Liver (tissue), 8 donors: ENCODE measurements at regions not wholly inside any gene's neighbourhood (a gene's known extent, or its start where the extent isn't known, plus 50 kb on each side); places are given as distances from the start of the nearest gene placed in this dataset.

ENCODE experiments used
- DNase-seq: peaks from one replicate; pipeline ENCODE4 v3.0.0-alpha.2; 2017; ENCODE audit warnings: low spot score
- H3K27ac ChIP-seq, 2 donors: one replicate each; pipeline ENCODE4 v1.7.0; 2013; ENCODE audit warnings: inconsistent platforms in 2 of 2, low read length in 2 of 2, control low read depth in 1 of 2, low read depth in 1 of 2, mild to moderate bottlenecking in 1 of 2
- H3K27me3 ChIP-seq, 4 donors: one replicate each; pipeline versions ENCODE4 v1.6.1 to v1.7.0; 2013; ENCODE audit warnings: low read length in 3 of 4, inconsistent platforms in 1 of 4, mild to moderate bottlenecking in 1 of 4, moderate library complexity in 1 of 4; ENCODE audit not compliant: control insufficient read depth in 4 of 4, insufficient read depth in 4 of 4
- H3K36me3 ChIP-seq, 4 donors: one replicate each; pipeline versions ENCODE4 v1.6.1 to v1.7.0; 2013; ENCODE audit warnings: low read length in 3 of 4, mild to moderate bottlenecking in 3 of 4, low read depth in 1 of 4, moderate library complexity in 1 of 4; ENCODE audit not compliant: control insufficient read depth in 4 of 4, insufficient read depth in 3 of 4
- H3K4me1 ChIP-seq, 4 donors: one replicate each; pipeline versions ENCODE4 v1.6.1 to v1.7.0; 2013; ENCODE audit warnings: low read length in 3 of 4, mild to moderate bottlenecking in 3 of 4, moderate library complexity in 1 of 4; ENCODE audit not compliant: control insufficient read depth in 4 of 4, insufficient read depth in 4 of 4
- H3K4me3 ChIP-seq, 3 donors: one replicate each; pipeline versions ENCODE4 v1.6.1 to v1.7.0; 2013; ENCODE audit warnings: low read length in 3 of 3, control low read depth in 1 of 3, low read depth in 1 of 3, mild to moderate bottlenecking in 1 of 3
- H3K9ac ChIP-seq, 2 donors: one replicate each; pipeline ENCODE4 v1.7.0; 2013; ENCODE audit warnings: low read length in 2 of 2, mild to moderate bottlenecking in 2 of 2, moderate library complexity in 2 of 2, control low read depth in 1 of 2, low read depth in 1 of 2
- H3K9me3 ChIP-seq, 4 donors: one replicate each; pipeline versions ENCODE4 v1.6.1 to v1.7.0; 2013; ENCODE audit warnings: low read length in 3 of 4; ENCODE audit not compliant: control insufficient read depth in 4 of 4
- EGR1 ChIP-seq, 2 donors: IDR thresholded peaks; 2 replicates each; pipeline ENCODE4 v1.6.1; 2016 to 2018; ENCODE audit warnings: antibody characterized with exemption in 2 of 2, low read depth in 2 of 2
- FOXA1 ChIP-seq: IDR thresholded peaks from 2 replicates; pipeline ENCODE4 v1.6.1; 2016; ENCODE audit warnings: antibody characterized with exemption
- FOXA2 ChIP-seq: IDR thresholded peaks from 2 replicates; pipeline ENCODE4 v1.6.1; 2016; ENCODE audit warnings: antibody characterized with exemption
- GABPA ChIP-seq, 2 donors: IDR thresholded peaks in 1 of 2; conservative IDR thresholded peaks in 1 of 2; 2 replicates each; pipeline ENCODE4 v1.6.1; 2016; ENCODE audit warnings: antibody characterized with exemption in 2 of 2, mild to moderate bottlenecking in 1 of 2, moderate library complexity in 1 of 2
- HNF4A ChIP-seq, 2 donors: conservative IDR thresholded peaks; 2 replicates each; pipeline ENCODE4 v1.6.1; 2016; ENCODE audit warnings: antibody characterized with exemption in 2 of 2, mild to moderate bottlenecking in 2 of 2
- HNF4G ChIP-seq: IDR thresholded peaks from 2 replicates; pipeline ENCODE4 v1.6.1; 2016; ENCODE audit warnings: antibody characterized with exemption
- RAD21 ChIP-seq, 2 donors: IDR thresholded peaks; 2 replicates each; pipeline ENCODE4 v1.6.1; 2016; ENCODE audit warnings: antibody characterized with exemption in 2 of 2, mild to moderate bottlenecking in 2 of 2
- RXRA ChIP-seq, 2 donors: IDR thresholded peaks; 2 replicates each; pipeline ENCODE4 v1.6.1; 2017 to 2018; ENCODE audit warnings: antibody characterized with exemption in 2 of 2, mild to moderate bottlenecking in 1 of 2
- SP1 ChIP-seq: IDR thresholded peaks from 2 replicates; pipeline ENCODE4 v1.6.1; 2018; ENCODE audit warnings: antibody characterized with exemption, mild to moderate bottlenecking
- TAF1 ChIP-seq: conservative IDR thresholded peaks from 2 replicates; pipeline ENCODE4 v1.6.1; 2016; ENCODE audit warnings: antibody characterized with exemption, mild to moderate bottlenecking
- WGBS: extraction: QIAGEN DNeasy Blood & Tissue Kit; methylation state at CpG from one replicate; pipeline ENCODE4 v1.1.7; 2013; 5-methylcytosine and 5-hydroxymethylcytosine counted together
- TF ChIP-seq, protein P1 (sequence below): fragments of 150-350 bp; IDR thresholded peaks from 2 replicates; pipeline ENCODE4 v1.5.1; 2017; ENCODE audit warnings: improper control_type of control experiment, low read depth, low read length; ENCODE audit not compliant: missing input control
- TF ChIP-seq, protein P2 (sequence below): IDR thresholded peaks from 2 replicates; pipeline ENCODE4 v1.6.1; 2016; ENCODE audit warnings: antibody characterized with exemption
- TF ChIP-seq, protein P3 (sequence below): IDR thresholded peaks from 2 replicates; pipeline ENCODE4 v1.6.1; 2016; ENCODE audit warnings: antibody characterized with exemption, mild to moderate bottlenecking
- TF ChIP-seq, protein P4 (sequence below): IDR thresholded peaks from 2 replicates; pipeline ENCODE4 v1.6.1; 2016; ENCODE audit warnings: antibody characterized with exemption
- TF ChIP-seq, protein P5 (sequence below): IDR thresholded peaks from 2 replicates; pipeline ENCODE4 v1.6.1; 2016; ENCODE audit warnings: antibody characterized with exemption
- donor health status: healthy.
- donor health status: healthy.
- donor health status: healthy.
- donor health status: healthy.
- donor health status: healthy.

DNA sequence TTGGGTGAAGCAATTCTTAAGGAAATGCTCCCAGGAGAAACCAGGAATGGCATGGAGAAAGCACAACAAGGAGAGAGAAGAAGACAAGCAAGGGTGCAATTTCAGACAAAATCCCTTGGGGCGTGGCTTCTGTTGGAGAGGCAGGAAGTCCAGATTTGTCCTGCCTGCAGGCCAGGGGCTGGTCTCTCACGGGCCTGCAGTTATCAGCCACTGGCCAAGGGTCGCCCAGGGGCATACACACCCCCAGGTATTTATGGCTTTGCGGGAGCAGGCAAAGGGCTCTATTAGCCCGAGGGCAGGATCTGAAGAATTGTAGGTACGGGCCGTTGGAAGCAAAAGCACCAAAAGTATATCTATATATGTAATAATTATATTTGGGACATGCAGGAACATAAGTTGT is 87.7 kb downstream of the IYD start:
- Histone ChIP-seq H3K4me3 (no peak overlapping the region), H3K27ac (no peak overlapping the region), H3K9me3 (no peaks in the 10 kb centered on the region), H3K36me3 (no peaks in the 10 kb centered on the region), H3K27me3 (no peaks in the 10 kb centered on the region), H3K9ac (no peak overlapping the region), H3K4me1 (peaks cover 0 to 10% (median 4%) of the 10 kb centered on the region in 4 donors)
- 74% methylated on average over 7 of the region's 7 CpGs for WGBS
- DNase-seq = no peak
- TF ChIP-seq TAF1 = no peak
- TF ChIP-seq RAD21 (IDR thresholded peaks at IDR 0.05) = no peak
- TF ChIP-seq, protein P1, sequence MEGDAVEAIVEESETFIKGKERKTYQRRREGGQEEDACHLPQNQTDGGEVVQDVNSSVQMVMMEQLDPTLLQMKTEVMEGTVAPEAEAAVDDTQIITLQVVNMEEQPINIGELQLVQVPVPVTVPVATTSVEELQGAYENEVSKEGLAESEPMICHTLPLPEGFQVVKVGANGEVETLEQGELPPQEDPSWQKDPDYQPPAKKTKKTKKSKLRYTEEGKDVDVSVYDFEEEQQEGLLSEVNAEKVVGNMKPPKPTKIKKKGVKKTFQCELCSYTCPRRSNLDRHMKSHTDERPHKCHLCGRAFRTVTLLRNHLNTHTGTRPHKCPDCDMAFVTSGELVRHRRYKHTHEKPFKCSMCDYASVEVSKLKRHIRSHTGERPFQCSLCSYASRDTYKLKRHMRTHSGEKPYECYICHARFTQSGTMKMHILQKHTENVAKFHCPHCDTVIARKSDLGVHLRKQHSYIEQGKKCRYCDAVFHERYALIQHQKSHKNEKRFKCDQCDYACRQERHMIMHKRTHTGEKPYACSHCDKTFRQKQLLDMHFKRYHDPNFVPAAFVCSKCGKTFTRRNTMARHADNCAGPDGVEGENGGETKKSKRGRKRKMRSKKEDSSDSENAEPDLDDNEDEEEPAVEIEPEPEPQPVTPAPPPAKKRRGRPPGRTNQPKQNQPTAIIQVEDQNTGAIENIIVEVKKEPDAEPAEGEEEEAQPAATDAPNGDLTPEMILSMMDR = no peak
- TF ChIP-seq, protein P2, sequence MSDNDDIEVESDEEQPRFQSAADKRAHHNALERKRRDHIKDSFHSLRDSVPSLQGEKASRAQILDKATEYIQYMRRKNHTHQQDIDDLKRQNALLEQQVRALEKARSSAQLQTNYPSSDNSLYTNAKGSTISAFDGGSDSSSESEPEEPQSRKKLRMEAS = no peak
- no peak for TF ChIP-seq FOXA1
- no peak for TF ChIP-seq FOXA2
- TF ChIP-seq, protein P3, sequence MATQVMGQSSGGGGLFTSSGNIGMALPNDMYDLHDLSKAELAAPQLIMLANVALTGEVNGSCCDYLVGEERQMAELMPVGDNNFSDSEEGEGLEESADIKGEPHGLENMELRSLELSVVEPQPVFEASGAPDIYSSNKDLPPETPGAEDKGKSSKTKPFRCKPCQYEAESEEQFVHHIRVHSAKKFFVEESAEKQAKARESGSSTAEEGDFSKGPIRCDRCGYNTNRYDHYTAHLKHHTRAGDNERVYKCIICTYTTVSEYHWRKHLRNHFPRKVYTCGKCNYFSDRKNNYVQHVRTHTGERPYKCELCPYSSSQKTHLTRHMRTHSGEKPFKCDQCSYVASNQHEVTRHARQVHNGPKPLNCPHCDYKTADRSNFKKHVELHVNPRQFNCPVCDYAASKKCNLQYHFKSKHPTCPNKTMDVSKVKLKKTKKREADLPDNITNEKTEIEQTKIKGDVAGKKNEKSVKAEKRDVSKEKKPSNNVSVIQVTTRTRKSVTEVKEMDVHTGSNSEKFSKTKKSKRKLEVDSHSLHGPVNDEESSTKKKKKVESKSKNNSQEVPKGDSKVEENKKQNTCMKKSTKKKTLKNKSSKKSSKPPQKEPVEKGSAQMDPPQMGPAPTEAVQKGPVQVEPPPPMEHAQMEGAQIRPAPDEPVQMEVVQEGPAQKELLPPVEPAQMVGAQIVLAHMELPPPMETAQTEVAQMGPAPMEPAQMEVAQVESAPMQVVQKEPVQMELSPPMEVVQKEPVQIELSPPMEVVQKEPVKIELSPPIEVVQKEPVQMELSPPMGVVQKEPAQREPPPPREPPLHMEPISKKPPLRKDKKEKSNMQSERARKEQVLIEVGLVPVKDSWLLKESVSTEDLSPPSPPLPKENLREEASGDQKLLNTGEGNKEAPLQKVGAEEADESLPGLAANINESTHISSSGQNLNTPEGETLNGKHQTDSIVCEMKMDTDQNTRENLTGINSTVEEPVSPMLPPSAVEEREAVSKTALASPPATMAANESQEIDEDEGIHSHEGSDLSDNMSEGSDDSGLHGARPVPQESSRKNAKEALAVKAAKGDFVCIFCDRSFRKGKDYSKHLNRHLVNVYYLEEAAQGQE = no peak
- no peak for TF ChIP-seq GABPA (IDR thresholded peaks at IDR 0.05 in 1 of 2, conservative IDR thresholded peaks at IDR 0.05 in 1 of 2)
- TF ChIP-seq HNF4A (conservative IDR thresholded peaks at IDR 0.05) = no peak
- TF ChIP-seq HNF4G = no peak
- no peak for TF ChIP-seq EGR1 (IDR thresholded peaks at IDR 0.05; ENCODE audit: low read depth in 2 of 2)
- no peak for TF ChIP-seq SP1
- TF ChIP-seq, protein P4, sequence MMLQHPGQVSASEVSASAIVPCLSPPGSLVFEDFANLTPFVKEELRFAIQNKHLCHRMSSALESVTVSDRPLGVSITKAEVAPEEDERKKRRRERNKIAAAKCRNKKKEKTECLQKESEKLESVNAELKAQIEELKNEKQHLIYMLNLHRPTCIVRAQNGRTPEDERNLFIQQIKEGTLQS = no peak
- no peak for TF ChIP-seq RXRA (IDR thresholded peaks at IDR 0.05)
- TF ChIP-seq, protein P5, sequence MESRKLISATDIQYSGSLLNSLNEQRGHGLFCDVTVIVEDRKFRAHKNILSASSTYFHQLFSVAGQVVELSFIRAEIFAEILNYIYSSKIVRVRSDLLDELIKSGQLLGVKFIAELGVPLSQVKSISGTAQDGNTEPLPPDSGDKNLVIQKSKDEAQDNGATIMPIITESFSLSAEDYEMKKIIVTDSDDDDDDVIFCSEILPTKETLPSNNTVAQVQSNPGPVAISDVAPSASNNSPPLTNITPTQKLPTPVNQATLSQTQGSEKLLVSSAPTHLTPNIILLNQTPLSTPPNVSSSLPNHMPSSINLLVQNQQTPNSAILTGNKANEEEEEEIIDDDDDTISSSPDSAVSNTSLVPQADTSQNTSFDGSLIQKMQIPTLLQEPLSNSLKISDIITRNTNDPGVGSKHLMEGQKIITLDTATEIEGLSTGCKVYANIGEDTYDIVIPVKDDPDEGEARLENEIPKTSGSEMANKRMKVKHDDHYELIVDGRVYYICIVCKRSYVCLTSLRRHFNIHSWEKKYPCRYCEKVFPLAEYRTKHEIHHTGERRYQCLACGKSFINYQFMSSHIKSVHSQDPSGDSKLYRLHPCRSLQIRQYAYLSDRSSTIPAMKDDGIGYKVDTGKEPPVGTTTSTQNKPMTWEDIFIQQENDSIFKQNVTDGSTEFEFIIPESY = no peak
